ENCODE measurements at regions not wholly inside any gene's neighbourhood (a gene's known extent, or its start where the extent isn't known, plus 50 kb on each side); places are given as distances from the start of the nearest gene placed in this dataset.

DNA sequence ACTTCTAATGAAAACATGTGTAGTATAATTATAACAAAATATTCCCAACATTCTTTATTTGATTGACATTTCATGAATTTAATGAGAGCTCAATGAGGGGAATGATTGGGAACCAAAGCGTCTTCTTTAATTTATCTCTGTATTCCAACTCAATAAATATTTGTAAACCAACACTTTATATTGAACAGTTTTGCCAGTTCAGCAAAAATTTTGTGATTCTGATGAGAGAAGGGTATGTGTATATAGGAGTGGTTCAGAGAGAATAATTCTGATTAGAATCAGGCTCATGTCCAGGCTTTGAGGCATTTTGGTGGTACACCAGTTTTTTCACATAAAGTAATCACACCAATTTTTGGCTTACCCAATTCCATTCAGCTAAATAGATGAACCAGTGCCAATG lies 564.2 kb downstream of the TMTC2 start:
- TF ChIP-seq, protein P1, sequence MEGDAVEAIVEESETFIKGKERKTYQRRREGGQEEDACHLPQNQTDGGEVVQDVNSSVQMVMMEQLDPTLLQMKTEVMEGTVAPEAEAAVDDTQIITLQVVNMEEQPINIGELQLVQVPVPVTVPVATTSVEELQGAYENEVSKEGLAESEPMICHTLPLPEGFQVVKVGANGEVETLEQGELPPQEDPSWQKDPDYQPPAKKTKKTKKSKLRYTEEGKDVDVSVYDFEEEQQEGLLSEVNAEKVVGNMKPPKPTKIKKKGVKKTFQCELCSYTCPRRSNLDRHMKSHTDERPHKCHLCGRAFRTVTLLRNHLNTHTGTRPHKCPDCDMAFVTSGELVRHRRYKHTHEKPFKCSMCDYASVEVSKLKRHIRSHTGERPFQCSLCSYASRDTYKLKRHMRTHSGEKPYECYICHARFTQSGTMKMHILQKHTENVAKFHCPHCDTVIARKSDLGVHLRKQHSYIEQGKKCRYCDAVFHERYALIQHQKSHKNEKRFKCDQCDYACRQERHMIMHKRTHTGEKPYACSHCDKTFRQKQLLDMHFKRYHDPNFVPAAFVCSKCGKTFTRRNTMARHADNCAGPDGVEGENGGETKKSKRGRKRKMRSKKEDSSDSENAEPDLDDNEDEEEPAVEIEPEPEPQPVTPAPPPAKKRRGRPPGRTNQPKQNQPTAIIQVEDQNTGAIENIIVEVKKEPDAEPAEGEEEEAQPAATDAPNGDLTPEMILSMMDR (IDR thresholded peaks at IDR 0.05), result no peak
- TF ChIP-seq EP300 (IDR thresholded peaks at IDR 0.05; ENCODE audit: low read depth), result no peak
